ENCODE measurements at regions not wholly inside any gene's neighbourhood (a gene's known extent, or its start where the extent isn't known, plus 50 kb on each side); places are given as distances from the start of the nearest gene placed in this dataset.
"Not testable (repeated sequence)": the region's sequence is repeated elsewhere in the genome, so short reads cannot be mapped to it uniquely, and the experiment has no call there.

DNA sequence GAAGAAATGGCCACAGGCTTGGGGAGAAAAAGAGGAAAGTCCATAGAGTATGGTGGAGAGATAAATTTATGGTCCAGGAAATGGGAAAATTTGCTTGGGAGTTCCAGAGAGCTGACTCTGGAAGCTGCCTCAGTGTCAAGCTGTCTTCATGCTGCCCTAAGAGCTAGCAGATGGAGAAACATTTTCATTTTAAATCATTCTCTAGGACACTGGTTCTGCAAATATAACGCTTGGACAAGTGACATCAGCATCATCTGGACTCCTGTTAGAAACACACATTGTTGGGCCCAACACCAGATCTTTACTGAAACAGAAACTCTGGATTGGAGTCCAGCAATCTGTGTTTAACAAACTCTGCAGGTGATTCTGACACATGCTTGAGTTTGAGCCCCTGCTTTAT, 592.0 kb upstream of the KLF12 start:
- DNase-seq (ENCODE audit: low read depth in 2 of 2): no peak

DNA sequence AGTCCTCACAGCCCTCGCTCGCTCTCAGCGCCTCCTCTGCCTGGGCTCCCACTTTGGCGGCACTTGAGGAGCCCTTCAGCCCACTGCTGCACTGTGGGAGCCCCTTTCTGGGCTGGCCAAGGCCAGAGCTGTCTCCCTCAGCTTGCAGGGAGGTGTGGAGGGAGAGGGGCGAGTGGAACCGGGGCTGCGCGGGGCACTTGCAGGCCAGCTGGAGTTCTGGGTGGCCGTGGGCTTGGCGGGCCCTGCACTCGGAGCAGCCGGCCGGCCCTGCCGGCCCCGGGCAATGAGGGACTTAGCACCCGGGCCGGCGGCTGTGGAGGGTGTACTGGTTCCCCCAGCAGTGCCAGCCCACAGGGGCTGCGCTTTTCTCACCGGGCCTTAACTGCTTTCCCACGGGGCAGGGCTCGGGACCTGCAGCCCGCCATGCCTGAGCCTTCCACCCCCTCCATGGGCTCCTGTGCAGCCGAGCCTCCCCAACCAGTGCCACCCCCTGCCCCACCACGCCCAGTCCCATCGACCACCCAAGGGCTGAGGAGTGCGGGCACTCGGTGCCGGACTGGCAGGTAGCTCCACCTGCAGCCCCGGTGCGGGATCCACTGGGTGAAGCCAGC, 584.1 kb upstream of the KLF12 start:
- not testable (repeated sequence) for DNase-seq (ENCODE audit: low read depth in 2 of 2)

DNA sequence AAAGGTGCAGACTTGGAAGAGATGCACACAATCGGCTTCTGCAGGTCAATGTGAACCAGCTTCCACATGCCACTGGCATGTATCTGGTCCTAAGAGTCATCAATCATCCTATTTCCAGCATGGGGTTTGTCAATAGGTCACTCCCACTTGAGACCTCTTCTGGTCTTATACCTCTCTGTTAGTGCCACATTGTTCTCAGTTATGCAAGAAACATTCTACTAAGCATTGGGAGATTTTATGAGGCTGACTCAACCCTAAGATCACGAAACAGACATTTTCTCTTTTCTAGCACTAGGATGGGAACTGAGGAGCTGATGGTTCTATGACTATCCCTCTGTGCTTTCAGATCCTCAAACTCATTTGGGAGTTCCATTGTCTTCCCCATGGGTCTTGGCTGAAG, 581.5 kb upstream of the KLF12 start:
- no peak for DNase-seq (ENCODE audit: low read depth in 2 of 2)

DNA sequence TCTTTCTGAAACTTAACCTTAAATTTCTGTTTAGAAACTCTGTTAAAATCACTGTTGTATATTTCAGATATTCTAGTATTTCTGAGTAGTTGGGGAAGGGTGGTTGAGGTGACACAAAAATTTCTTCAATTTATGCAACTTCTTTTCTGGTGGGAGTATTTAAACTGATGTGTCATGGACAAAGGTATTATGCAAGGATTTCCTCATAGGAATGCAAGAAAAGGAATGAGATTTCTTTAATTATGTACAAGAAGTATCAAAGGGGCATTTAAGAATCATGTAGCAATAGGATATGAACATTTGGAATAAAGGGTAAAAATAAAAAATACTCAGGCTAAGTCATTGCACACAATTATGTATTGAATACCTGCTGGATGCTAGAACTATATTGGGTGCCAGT, 575.8 kb upstream of the KLF12 start:
- DNase-seq (ENCODE audit: low read depth in 2 of 2): no peak

DNA sequence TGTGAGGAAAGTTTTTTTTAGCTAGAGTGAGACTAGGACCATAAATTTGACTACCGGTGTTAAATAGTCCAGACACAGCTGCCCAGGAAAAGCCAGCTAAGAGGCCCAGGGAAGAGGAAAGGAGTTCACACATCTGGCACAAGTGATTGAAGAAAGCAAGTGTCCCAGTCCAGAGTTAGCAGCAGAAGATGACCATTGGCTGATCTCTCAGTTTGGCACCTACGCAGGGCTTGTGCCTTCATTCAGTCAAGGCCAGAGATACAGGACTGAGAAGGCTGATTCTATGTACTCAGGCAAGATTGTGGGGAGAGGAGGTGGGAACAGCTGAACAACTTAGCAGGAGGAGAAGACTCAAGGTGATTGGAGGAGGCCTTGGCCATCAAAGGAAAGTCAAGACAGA, 575.0 kb upstream of the KLF12 start:
- no peak for DNase-seq (ENCODE audit: low read depth in 2 of 2)

DNA sequence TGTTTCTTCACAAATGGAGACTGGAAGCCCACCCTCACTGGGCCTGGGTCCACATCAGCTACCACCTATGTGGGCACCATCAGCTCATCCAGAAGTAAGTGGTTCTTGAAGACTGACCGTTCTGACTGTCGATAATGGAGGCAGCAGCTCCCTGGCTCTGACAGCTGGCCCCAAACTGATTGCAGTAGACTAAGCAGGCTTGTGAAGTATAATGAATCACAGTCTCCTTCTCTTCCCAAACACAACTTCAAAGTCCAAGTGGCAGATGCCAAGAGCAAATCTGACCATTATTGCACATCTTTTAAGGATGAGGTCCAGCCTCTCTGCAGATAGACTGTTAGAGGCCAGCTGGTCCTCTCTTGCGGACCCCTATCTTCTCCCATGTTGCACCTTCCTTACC, 574.4 kb upstream of the KLF12 start:
- DNase-seq (ENCODE audit: low read depth in 2 of 2): no peak

DNA sequence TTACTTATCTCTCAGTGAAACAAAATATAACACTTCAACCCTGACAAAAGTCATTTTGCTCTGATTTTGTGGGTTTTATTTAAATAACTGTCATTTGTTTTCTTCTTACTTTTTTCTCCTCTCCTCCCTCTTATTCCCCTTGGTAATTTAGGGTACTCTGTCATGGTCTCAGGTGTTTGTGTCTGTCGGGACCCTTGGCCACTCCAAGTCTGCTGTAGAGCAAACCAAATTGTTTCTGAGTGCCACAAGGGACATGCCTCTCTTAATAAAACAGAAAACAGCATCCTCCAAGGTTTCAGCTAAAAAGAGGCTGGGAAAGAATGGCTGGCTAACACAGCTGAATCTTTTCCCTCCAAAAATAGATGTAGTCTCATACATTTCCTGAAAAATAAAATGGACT, 573.1 kb upstream of the KLF12 start:
- no peak for DNase-seq (ENCODE audit: low read depth in 2 of 2)

DNA sequence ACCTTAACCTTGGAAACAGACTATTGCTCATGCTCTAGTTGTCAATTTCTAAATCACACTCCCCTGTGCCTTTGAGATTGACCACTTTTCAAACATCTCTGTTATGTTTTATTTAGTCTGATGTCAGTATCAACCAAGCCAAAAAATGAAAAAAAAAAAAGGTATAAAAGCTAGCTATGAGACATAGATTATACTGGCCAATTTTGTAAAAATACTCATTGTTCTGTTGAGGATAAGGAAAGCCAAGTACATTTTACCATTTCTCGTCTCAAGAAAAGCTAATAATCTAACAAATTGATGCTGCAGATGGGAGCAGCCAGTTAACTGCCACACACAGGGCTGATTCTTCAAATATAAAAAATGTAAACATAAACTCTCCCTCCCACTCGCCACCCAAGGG, 572.6 kb upstream of the KLF12 start:
- no peak for DNase-seq (ENCODE audit: low read depth in 2 of 2)

DNA sequence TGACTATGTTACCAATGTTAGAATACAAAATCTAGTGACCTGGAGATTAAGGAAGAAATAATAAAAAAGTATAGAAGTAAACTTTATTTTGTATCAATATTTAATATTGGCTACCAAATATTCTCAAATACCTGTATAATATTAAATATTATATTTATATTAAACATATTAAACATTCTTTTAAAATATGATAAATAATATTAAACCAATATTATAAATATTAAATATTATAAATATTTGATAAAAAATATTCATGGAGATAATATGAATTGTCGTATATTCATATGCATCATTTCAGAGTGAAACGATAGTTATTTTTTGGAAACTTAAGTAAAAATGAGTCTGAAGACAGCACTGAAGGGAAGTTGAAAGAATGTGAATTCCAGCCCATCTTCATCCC, 571.2 kb upstream of the KLF12 start:
- DNase-seq (ENCODE audit: low read depth in 2 of 2): no peak

DNA sequence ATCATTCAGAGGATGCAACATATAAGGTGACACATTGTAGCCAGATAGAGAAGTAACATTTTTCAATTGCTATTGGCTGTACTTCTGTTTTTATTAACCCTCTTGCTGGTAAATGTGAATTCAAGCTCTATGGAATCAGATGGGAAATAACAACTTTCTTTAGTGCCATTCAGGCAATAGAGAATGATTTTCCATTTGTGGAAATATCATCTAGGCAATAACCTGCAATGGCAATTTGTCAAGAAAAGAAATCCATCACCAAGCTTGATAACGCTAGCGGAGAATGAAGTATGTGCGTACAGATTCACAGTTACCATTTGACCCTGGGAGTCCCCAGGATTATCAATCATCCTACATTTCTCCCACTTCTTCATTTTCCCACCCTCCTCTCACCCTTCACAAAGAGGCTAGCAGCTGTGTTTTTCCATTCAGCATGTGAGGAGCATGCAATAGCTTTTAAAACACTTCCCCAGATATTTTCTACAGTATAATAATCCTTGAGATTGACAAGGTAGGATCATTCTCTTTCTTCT, 569.7 kb upstream of the KLF12 start:
- DNase-seq (ENCODE audit: low read depth in 2 of 2): no peak

DNA sequence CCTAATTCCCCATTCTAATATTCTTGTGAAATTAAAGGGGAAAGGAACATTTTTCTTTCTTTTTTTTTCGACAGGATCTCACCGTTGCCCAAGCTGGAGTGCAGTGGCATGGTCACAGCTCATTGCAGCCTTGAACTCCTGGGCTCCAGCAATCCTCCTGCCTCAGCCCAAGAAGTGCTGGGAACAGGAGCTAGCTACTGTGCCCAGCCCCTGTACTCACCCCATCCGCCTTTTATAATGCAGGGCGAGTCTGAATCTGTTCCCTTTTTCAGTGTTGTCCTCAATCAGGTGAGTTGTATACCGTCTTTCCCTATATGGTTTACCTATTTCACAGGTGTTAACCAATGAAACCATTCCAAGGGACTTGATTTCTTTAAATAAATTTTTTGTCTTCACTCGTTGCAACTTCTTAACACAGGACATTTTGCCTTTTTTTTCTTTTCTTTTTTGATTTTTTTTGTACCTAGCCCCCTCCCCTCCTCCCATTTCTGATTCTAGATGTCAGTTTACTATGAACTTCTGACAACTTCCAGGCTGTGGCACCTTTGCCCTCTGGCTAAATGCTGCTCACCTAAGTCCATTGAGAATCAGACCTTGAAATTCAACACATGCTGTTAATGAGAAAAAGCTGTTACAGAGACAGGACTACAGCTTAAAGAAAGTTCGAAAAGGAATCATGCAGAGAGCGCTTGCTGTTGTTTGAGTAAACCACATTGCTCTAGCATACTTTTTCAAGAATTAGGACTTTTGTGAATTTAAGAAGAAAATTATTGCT, 562.1 kb upstream of the KLF12 start:
- DNase-seq (ENCODE audit: low read depth in 2 of 2): no peak

DNA sequence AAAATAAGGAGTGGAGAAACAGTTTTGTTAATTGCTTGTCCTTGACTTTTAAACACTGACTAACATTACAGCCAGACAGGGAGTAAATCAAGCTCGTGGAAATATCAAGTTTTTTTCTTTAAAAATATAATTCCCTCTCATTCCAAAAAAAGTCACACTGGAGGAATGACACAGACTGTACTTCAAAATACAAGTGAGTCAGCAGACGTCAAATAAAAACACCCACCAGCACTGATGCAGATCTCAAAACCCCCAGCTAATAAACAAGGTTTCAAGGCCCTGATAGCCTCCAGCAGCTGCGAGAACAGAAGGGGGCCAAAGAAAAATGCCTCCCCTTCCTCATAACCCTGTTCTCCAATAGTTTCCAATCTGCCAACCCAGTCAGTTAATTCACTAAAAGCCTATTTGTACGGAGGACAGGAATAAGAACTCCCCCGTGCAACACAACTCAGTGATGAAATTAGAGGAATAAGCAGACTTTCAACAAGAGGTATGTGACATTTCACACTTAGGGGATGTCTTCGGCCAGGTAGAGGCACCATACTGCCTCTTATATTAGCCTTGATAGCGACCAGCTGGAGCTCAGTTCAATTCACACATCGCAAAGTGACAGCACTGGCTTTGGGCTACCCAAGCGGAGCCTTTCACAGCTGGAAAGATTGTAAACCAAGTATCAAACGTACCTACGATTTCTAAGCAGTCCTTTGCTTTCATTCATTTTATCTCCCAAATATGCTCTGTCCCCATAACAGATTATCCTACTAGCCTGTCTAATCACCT, 561.0 kb upstream of the KLF12 start:
- DNase-seq (ENCODE audit: low read depth in 2 of 2): no peak

DNA sequence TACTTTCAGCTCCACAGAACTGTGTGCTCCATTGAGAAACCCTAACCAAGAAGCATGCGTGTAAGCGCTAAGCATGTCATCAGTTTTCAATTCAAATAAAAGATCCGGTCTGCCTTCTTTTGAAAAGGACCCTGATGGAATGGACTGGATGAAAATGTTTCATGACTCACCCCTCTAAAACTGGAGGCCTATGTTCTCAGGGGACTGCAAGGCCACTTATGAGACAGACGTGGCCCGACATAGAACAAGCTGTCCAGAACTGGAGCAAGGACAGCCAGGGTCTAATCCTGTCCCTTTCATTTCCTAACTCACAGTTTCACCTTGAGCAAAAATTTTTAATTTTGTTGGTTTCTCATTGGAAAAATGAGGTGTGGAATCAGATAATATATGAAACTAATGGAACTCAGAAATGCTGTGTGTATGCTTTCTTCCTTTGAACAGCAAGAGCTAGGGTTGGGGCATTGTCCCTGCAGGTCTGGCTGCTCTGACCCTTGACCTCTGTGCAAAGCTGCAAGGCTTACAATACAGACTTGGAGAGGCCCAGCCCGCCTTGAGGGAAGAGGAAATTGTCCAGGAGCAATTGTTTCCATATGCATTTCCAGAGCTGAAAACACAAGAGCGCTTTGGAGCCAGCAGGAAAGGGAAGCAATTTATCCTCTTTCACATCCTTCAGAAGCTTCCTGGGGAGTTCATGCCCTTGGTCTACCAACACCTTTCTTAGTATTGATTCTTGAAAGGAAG, 553.4 kb upstream of the KLF12 start:
- no peak for DNase-seq (ENCODE audit: low read depth in 2 of 2)

DNA sequence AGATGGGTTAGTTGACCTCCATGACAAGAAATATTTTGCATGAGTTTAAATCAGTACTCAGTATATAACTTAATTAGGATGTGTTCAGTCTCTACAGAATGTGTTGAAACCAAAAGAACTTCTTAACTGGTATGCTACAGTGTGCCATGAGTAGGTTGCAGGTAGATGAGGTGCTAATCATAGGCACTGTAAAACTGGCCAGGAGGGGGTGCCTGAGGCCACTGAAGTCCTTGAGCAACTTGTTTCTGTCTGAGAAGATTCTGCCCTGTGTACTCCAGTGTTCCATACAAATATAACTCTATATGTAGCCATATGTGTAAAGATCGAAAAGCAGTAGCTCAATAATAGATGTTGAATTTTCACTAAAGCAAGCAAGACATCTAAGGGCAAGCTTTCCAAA, 549.2 kb upstream of the KLF12 start:
- DNase-seq (ENCODE audit: low read depth in 2 of 2): no peak

DNA sequence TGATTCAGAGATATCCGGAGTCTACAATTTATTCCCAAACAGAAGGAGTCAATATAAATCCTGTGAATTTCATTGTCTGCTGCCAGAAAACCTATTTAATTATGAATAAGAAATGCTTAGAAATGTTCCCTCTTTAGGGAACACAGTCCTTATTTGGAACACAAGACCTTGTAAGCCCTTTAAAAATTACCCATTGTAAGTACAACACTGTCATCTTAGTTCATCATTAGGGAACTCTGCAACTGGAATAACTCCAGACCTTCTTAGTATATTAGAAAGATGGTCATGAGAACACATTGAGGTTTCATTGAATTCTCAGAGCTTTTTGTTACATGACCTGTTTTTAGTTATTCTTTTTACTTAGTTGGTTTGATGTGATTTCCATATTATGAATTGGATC, 548.5 kb upstream of the KLF12 start:
- DNase-seq (ENCODE audit: low read depth in 2 of 2): no peak

DNA sequence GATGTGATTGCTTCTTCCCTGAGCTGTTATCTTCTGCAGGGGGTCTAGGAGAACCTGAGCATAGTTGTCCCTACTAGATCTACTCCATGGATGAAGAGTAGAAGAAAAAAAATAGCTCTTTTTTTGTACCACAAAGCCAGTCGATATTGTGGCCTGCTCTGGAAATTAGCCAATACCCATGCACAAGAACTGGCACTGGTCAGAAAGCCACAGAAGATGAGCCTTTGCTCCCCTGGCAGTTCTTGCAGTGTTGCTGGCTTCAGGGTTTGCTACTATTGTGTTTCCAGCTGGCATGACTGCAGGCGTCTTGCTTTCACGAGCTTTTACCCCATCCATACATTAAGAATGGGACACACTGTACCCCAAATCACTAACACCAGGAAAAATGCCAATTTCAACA, 547.7 kb upstream of the KLF12 start:
- DNase-seq (ENCODE audit: low read depth in 2 of 2): no peak

DNA sequence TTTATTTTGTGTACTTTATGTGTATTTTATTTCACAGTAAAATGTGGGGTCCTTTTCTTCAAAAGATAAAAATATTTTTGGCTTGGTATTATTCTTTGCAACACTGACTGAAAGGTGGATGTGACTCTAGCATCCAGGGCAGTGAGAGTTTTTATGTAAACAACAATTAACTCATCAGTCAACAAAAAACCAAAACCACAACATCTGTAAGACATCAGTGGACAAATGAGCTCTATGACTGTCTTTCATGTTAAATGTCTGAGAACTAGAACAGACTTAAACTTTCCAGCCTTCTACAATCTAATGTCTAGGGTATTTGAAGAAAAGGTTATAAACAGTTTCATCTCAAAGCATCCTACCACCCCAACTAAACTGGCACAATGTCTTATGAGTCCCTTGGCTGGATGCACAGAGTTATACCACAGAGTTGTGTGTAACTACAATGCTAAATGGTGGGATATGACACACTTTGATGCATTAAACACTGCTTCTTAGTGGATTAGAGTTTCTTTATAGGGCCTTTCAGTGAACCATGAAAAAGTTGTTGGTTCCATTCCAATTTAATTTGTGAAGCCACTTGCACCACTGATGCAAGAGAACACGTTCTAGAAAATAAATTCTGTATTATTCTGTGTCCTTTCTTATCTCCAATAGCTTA, 544.2 kb upstream of the KLF12 start:
- DNase-seq (ENCODE audit: low read depth in 2 of 2): no peak

DNA sequence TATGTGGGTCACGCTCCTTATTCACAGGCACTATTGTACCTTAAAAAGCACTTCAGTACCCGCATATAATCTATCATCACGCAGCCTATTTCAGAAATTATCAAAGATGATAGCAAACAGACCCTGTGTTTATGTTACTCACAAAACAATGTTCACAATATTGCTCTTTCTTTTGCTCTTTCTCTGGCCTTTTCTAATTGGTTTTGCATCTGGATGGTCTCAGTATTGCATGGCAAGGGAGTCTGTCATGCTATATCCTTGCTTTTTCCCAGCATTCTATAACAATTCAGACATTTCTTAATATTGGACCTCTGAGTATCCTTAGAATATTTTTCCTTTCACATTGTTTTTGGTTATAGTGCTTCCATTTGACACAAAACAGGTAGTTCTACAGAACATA, 541.8 kb upstream of the KLF12 start:
- no peak for DNase-seq (ENCODE audit: low read depth in 2 of 2)

DNA sequence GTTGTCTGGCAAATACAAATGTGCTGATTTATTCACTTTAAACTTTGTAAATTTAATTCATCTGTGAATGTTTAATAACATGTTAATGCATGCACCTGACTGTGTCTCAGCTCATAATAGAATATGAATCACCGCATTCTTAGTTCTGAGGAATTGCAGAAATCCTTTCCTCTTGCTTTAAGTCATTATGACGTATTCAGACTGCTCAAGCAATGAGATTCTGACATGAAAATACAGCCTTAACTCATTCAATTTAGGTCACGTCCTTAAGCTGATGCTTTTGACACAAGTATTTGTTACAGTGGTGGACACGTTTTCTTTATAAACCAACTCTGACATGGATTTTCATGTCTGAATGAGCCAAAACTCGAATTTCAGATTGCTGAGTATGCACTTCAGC, 541.0 kb upstream of the KLF12 start:
- DNase-seq (ENCODE audit: low read depth in 2 of 2): no peak

DNA sequence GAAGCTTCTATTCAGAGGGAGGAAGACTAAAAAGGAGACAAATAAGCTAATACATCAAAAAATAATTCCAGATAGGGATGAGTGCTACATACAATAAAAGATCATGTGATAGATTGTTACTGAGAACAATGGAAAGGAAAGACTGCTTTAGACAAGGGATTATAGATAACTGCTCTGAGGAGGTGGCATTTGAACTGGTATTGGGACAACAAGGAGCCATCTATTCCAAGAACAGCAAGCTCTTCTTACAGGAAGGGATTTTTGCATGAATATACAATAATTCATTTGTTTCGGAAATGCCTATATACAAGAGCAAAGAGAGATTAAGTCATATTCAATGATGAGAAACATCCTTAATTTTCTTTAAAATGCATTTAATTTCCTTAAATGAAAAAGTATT, 540.5 kb upstream of the KLF12 start:
- DNase-seq (ENCODE audit: low read depth in 2 of 2): no peak

DNA sequence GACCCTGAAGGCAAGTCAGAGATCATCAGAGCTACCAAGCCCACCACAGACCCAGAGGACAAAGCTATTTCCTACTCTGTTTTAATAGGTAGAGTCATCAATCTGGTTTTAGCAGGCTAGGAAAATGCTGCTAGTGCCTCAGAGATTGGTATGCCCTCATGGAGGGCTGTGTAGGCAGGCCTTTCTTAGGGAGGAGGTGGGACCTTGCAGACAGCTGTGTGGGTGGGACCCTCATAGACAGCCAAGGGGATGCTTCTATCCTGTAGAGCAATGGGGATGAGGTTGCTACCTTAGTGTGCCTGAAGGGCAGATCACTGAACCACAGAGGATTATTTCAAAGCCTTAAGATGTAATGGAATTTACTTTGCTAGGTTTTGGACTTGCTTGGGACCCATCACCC, 534.9 kb upstream of the KLF12 start:
- DNase-seq (ENCODE audit: low read depth in 2 of 2): no peak

All from stimulated activated CD4-positive, alpha-beta T cell treated with anti-CD3 and anti-CD28 coated beads, Interleukin-4, amount 100 ng/mL, for 48 hours (primary cell).